ENCODE measurements at regions not wholly inside any gene's neighbourhood (a gene's known extent, or its start where the extent isn't known, plus 50 kb on each side); places are given as distances from the start of the nearest gene placed in this dataset.

GRCh38 chr12:87233671-87234070 lies 795.5 kb downstream of the C12orf50 start:
- DNase-seq (ENCODE audit: low read depth in 1 of 2, low spot score in 1 of 2), result peak in 1 of 2 donors; percentile 65
- Histone ChIP-seq H3K27ac (no peak overlapping the region), H3K4me1 (ENCODE audit: low read depth) (no peaks in the 10 kb centered on the region), H3K9me3 (ENCODE audit: low read depth) (no peaks in the 10 kb centered on the region), H3K4me3 (no peak overlapping the region), H3K36me3 (no peaks in the 10 kb centered on the region), H3K27me3 (no peaks in the 10 kb centered on the region)
- no peak for TF ChIP-seq CTCF (IDR thresholded peaks at IDR 0.05; ENCODE audit: low read depth, low read length)

GRCh38 chr12:87231818-87232217 lies 797.4 kb downstream of the C12orf50 start:
- Histone ChIP-seq H3K4me3 (no peak overlapping the region), H3K27me3 (no peaks in the 10 kb centered on the region), H3K27ac (no peak overlapping the region), H3K36me3 (no peaks in the 10 kb centered on the region), H3K4me1 (ENCODE audit: low read depth) (no peaks in the 10 kb centered on the region), H3K9me3 (ENCODE audit: low read depth) (no peaks in the 10 kb centered on the region)
- TF ChIP-seq CTCF (IDR thresholded peaks at IDR 0.05; ENCODE audit: low read depth, low read length), result no peak
- DNase-seq (ENCODE audit: low read depth in 1 of 2, low spot score in 1 of 2), result no peak

GRCh38 chr12:87230441-87230840 lies 798.8 kb downstream of the C12orf50 start:
- H3K9me3 ChIP-seq (ENCODE audit: low read depth), result no peaks in the 10 kb centered on the region
- TF ChIP-seq CTCF (IDR thresholded peaks at IDR 0.05; ENCODE audit: low read depth, low read length), result no peak
- H3K27ac ChIP-seq, result no peak overlapping the region
- H3K4me3 ChIP-seq, result no peak overlapping the region
- no peaks in the 10 kb centered on the region for H3K27me3 ChIP-seq
- H3K4me1 ChIP-seq (ENCODE audit: low read depth), result no peaks in the 10 kb centered on the region
- no peaks in the 10 kb centered on the region for H3K36me3 ChIP-seq
- DNase-seq (ENCODE audit: low read depth in 1 of 2, low spot score in 1 of 2), result no peak

- peak in 1 of 2 donors; percentile 54 for DNase-seq (ENCODE audit: low read depth in 1 of 2, low spot score in 1 of 2)
- H3K4me3 ChIP-seq, result no peak overlapping the region
- TF ChIP-seq CTCF (IDR thresholded peaks at IDR 0.05; ENCODE audit: low read depth, low read length), result no peak
- no peaks in the 10 kb centered on the region for H3K9me3 ChIP-seq (ENCODE audit: low read depth)
- H3K27me3 ChIP-seq, result no peaks in the 10 kb centered on the region
- H3K27ac ChIP-seq, result no peak overlapping the region
- H3K4me1 ChIP-seq (ENCODE audit: low read depth), result no peaks in the 10 kb centered on the region
- no peaks in the 10 kb centered on the region for H3K36me3 ChIP-seq
Observed at GRCh38 chr12:87227162-87227561, 802.0 kb downstream of the C12orf50 start.

GRCh38 chr12:87217491-87217890 lies 811.7 kb downstream of the C12orf50 start:
- Histone ChIP-seq H3K4me1 (ENCODE audit: low read depth) (no peaks in the 10 kb centered on the region), H3K9me3 (ENCODE audit: low read depth) (no peaks in the 10 kb centered on the region), H3K36me3 (no peaks in the 10 kb centered on the region), H3K27ac (no peak overlapping the region), H3K4me3 (no peak overlapping the region), H3K27me3 (no peaks in the 10 kb centered on the region)
- peak in 1 of 2 donors; percentile 48 for DNase-seq (ENCODE audit: low read depth in 1 of 2, low spot score in 1 of 2)
- TF ChIP-seq CTCF (IDR thresholded peaks at IDR 0.05; ENCODE audit: low read depth, low read length), result no peak

GRCh38 chr12:87216436-87216835 lies 812.8 kb downstream of the C12orf50 start:
- Histone ChIP-seq H3K9me3 (ENCODE audit: low read depth) (no peaks in the 10 kb centered on the region), H3K36me3 (no peaks in the 10 kb centered on the region), H3K27ac (no peak overlapping the region), H3K27me3 (no peaks in the 10 kb centered on the region), H3K4me1 (ENCODE audit: low read depth) (no peaks in the 10 kb centered on the region), H3K4me3 (no peak overlapping the region)
- peak in 1 of 2 donors; percentile 92 for DNase-seq (ENCODE audit: low read depth in 1 of 2, low spot score in 1 of 2)
- TF ChIP-seq CTCF (IDR thresholded peaks at IDR 0.05; ENCODE audit: low read depth, low read length), result no peak
